OCI-LY7 (cell line): ENCODE measurements at regions not wholly inside any gene's neighbourhood (a gene's known extent, or its start where the extent isn't known, plus 50 kb on each side); places are given as distances from the start of the nearest gene placed in this dataset.

Experiments used
- BruUV-seq: library from RNA; stranded (reverse); fragments of 400-500 nt; replicated peaks from 2 replicates; lab custom pipeline; 2021; lab: Mats Ljungman, UMichigan
- CTCF ChIA-PET: fragments of 300-600 bp; sonication (Branson Sonifier 250); formaldehyde crosslinking; loops from one replicate; lab custom pipeline; 2022; ENCODE audit warnings: antibody characterized with exemption; ENCODE audit not compliant: unreplicated experiment; lab: Charles Lee
- POLR2A ChIA-PET: fragments of 300-600 bp; sonication (Branson Sonifier 250); formaldehyde crosslinking; loops from one replicate; lab custom pipeline; 2022; ENCODE audit warnings: antibody characterized with exemption; lab: Charles Lee
- DNase-seq: peaks from one replicate; pipeline ENCODE4 v3.0.0-alpha.2; 2015; ENCODE audit warnings: low spot score
- H2AFZ ChIP-seq: fragments of 200-600 bp; sonication (generic), shearing (Covaris generic); 2 replicates; pipeline ENCODE4 v1.6.1; 2014; ENCODE audit warnings: mild to moderate bottlenecking, antibody characterized with exemption, low read length, moderate library complexity
- H3K27ac ChIP-seq: fragments of 200-600 bp; sonication (generic); 2 replicates; pipeline ENCODE4 v1.5.1; 2014; ENCODE audit warnings: mixed run types, low read depth, mild to moderate bottlenecking, moderate library complexity, low read length, inconsistent platforms; ENCODE audit not compliant: poor library complexity, severe bottlenecking
- H3K36me3 ChIP-seq: fragments of 200-600 bp; sonication (generic); 2 replicates; pipeline ENCODE4 v1.6.1; 2014; ENCODE audit warnings: mild to moderate bottlenecking, antibody characterized with exemption, low read length, moderate library complexity, mixed read lengths; ENCODE audit not compliant: insufficient read depth
- H3K4me1 ChIP-seq: fragments of 200-600 bp; sonication (generic); 2 replicates; pipeline ENCODE4 v1.5.1; 2014; ENCODE audit warnings: mild to moderate bottlenecking, low read length; ENCODE audit not compliant: insufficient read depth, poor library complexity, severe bottlenecking
- H3K4me2 ChIP-seq: fragments of 200-600 bp; sonication (generic); 2 replicates; pipeline ENCODE4 v1.6.1; 2014; ENCODE audit warnings: mild to moderate bottlenecking, low read length
- H3K4me3 ChIP-seq: fragments of 200-600 bp; sonication (generic); 2 replicates; pipeline ENCODE4 v1.5.1; 2014; ENCODE audit warnings: mild to moderate bottlenecking, low read depth, low read length; ENCODE audit not compliant: poor library complexity, severe bottlenecking
- H3K79me2 ChIP-seq: fragments of 200-600 bp; sonication (generic); 2 replicates; pipeline ENCODE4 v1.6.1; 2016; ENCODE audit warnings: low read depth, mild to moderate bottlenecking, low read length, moderate library complexity, mixed read lengths; ENCODE audit not compliant: insufficient read depth
- H3K9me2 ChIP-seq: fragments of 200-600 bp; sonication (generic); 2 replicates; pipeline ENCODE4 v1.6.1; 2016; ENCODE audit warnings: mild to moderate bottlenecking, low read length, mixed read lengths; ENCODE audit not compliant: insufficient read depth
- H3K9me3 ChIP-seq: fragments of 200-600 bp; sonication (generic); 2 replicates; pipeline ENCODE4 v1.6.1; 2014; ENCODE audit warnings: mild to moderate bottlenecking, mixed run types, low read length, mixed read lengths
- H4K20me1 ChIP-seq: fragments of 200-600 bp; sonication (generic); 2 replicates; pipeline ENCODE4 v1.6.1; 2014; ENCODE audit warnings: mild to moderate bottlenecking, antibody characterized with exemption, low read length, moderate library complexity, mixed read lengths; ENCODE audit not compliant: insufficient read depth
- CTCF ChIP-seq: fragments of 200-600 bp; sonication (generic); conservative IDR thresholded peaks from 2 replicates; pipeline ENCODE4 v1.5.1; 2014; ENCODE audit warnings: mild to moderate bottlenecking, antibody characterized with exemption, low read length, moderate library complexity, mixed read lengths
- EZH2phosphoT487 ChIP-seq: fragments of 200-600 bp; sonication (generic); IDR thresholded peaks from 2 replicates; pipeline ENCODE4 v1.6.1; 2018; ENCODE audit warnings: low read depth, borderline replicate concordance, mild to moderate bottlenecking, mixed run types, antibody characterized with exemption, low read length, moderate library complexity, mixed read lengths
- intact Hi-C: fragments of 100-400 bp; cut with micrococcal nuclease; formaldehyde crosslinking; loops from one replicate; pipeline ENCODE4 v1.10.0; 2022; ENCODE audit not compliant: unreplicated experiment

DNA sequence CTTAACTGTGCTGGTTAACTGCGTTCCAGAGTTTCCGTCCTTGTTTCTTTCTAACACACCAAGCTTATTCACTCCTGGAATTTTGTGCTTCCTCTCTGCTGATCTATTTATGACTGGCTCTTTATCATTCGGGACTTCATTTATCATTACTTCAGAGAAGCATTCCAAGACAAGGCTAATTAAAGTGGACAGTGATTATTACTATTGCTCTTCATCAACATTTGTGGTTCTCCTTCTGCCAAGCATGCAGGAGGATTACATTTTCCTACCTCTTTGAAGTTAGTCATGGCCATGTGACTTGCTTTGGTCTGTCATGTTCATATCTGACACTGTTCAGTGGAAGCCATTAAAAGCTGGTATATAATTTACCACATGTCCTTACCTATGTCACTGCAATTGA lies 172.4 kb upstream of the AGR3 start:
- CTCF ChIA-PET, result no interaction called here

DNA sequence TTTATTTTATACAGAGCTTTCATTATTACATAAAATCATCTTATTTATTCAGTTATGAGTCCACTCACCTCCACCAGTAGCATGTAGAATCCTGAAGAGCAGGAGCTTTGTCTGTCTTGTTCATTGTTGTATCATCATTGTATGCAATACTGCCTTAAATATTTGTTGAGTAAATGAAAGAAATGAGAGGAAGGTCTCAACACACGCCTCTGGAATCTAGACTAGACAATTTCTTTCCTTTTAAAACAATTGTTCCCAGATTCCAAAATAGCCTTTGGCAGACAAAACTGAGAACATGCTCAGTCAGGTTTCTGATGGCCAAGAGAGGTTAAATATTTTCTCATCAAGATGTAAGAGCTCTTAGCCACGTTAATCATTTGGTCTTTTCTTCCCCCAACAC lies 173.1 kb upstream of the AGR3 start:
- intact Hi-C loops, result no loop called here
- Histone ChIP-seq H3K9me3 (no peaks in the 10 kb centered on the region), H3K4me1 (no peaks in the 10 kb centered on the region), H3K79me2 (no peaks in the 10 kb centered on the region), H3K4me3 (no peak overlapping the region), H4K20me1 (no peaks in the 10 kb centered on the region), H3K36me3 (no peaks in the 10 kb centered on the region), H3K9me2 (no peaks in the 10 kb centered on the region), H3K4me2 (no peak overlapping the region), H3K27ac (no peak overlapping the region), H2AFZ (no peak overlapping the region)
- CTCF ChIA-PET, result no interaction called here
- POLR2A ChIA-PET, result no interaction called here
- BruUV-seq, result no TSS peak
- TF ChIP-seq EZH2phosphoT487 (no peak), CTCF (no peak)
- DNase-seq, result no peak

More for the DNA sequence above, 172.4 kb upstream of the AGR3 start:
- no peak overlapping the region for H3K27ac ChIP-seq
- H3K4me3 ChIP-seq, result no peak overlapping the region
- no peaks in the 10 kb centered on the region for H3K4me1 ChIP-seq
- no peak overlapping the region for H2AFZ ChIP-seq
- no TSS peak for BruUV-seq
- intact Hi-C loops, result no loop called here
- POLR2A ChIA-PET, result no interaction called here
- H3K79me2 ChIP-seq, result no peaks in the 10 kb centered on the region
- no peak for TF ChIP-seq EZH2phosphoT487
- TF ChIP-seq CTCF, result no peak
- no peaks in the 10 kb centered on the region for H3K9me3 ChIP-seq
- H4K20me1 ChIP-seq, result no peaks in the 10 kb centered on the region
- no peak overlapping the region for H3K4me2 ChIP-seq
- H3K36me3 ChIP-seq, result no peaks in the 10 kb centered on the region
- no peaks in the 10 kb centered on the region for H3K9me2 ChIP-seq
- DNase-seq, result no peak

GRCh38 chr7:17055596-17055995 lies 173.8 kb upstream of the AGR3 start:
- DNase-seq, result no peak
- H3K36me3 ChIP-seq, result no peaks in the 10 kb centered on the region
- H3K4me1 ChIP-seq, result no peaks in the 10 kb centered on the region
- no peak overlapping the region for H3K27ac ChIP-seq
- H3K4me2 ChIP-seq, result no peak overlapping the region
- CTCF ChIA-PET, result no interaction called here
- POLR2A ChIA-PET, result no interaction called here
- no peaks in the 10 kb centered on the region for H3K9me2 ChIP-seq
- H4K20me1 ChIP-seq, result no peaks in the 10 kb centered on the region
- TF ChIP-seq EZH2phosphoT487, result no peak
- TF ChIP-seq CTCF, result no peak
- H2AFZ ChIP-seq, result no peak overlapping the region
- no peak overlapping the region for H3K4me3 ChIP-seq
- BruUV-seq, result no TSS peak
- intact Hi-C loops, result no loop called here
- no peaks in the 10 kb centered on the region for H3K9me3 ChIP-seq
- no peaks in the 10 kb centered on the region for H3K79me2 ChIP-seq
